HG03196 (cell line): ENCODE measurements at regions not wholly inside any gene's neighbourhood (a gene's known extent, or its start where the extent isn't known, plus 50 kb on each side); places are given as distances from the start of the nearest gene placed in this dataset.

Experiments used
- ATAC-seq: cut with Tn5 transposase; IDR thresholded peaks from one replicate; pipeline ENCODE4 v1.9.1; 2021; ENCODE audit not compliant: unreplicated experiment

DNA sequence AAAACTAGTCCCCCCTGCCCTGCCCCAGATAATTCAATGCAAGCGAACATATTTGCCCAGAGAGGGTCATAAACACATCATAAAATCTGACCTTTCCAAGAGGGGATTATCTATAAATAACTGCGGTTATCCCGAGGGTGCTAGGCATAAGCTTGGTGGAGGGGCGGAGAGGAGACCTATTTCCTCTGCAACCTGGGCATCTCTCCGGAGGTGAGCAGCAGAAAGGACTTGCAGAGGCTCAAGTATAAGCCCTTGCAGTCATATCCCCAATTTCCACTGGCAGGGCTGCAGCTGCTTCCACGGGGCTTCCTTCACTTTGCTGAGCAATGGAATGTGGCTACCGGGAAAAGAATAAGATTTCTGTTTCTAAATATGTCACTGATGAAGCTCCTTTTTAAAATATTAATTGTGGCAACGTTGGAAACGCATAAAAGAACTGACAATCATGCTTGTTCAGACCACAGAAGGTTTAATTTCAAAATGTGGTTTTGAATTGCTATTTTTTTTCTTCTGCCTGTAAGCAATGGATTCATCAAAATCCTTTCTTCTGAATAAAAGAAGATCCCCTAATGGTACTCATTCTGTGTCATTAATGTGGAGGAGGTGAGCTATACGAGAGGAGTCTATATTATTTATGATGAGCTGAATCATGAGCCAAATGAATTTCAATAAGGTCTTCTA is 268.9 kb upstream of the ATP2B1 start:
- no peak for ATAC-seq

DNA sequence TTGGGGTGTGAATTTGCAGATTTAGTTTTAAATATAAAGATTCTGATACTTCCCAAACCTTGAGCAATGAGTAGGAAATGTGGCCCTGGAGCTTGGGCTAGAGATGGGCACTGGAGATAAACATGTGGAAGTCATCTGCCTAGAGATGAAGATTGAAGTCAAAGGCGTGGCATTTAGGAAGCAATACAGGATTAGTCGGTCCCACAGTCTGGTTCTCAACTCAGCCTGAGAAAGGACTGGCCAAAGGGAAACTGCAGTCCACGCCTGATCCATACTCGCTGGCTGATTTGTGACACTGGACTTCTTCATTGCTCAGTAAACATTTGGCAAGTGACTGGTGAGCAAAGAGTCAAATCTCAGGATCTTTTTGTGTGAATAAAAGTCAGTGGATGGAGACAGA is 268.2 kb upstream of the ATP2B1 start:
- no peak for ATAC-seq

GRCh38 chr12:89975574-89975973 is 266.9 kb upstream of the ATP2B1 start:
- no peak for ATAC-seq

- no peak for ATAC-seq
These were observed 263.2 kb upstream of the ATP2B1 start for GRCh38 chr12:89971880-89972279.

GRCh38 chr12:89970722-89971121 is 262.1 kb upstream of the ATP2B1 start:
- ATAC-seq, result no peak

DNA sequence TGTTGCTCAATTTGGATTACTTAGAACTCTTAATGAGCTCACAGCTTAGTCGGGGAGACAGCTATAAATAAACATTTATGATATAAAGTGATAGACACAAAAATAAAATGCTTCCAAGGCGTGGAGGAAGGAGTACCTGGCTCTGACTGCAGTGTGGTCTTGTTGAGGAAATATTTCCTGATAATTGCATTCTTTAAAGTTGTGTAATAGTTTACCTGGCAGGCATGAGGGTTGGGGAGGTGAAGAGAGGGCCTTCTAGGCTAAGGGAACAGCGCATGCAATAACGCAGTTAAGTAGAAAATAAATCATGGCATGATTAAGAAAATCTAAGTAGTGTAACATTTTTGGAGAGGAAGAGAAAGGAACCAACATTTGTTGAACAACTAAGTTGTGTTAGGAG is 260.5 kb upstream of the ATP2B1 start:
- no peak for ATAC-seq

DNA sequence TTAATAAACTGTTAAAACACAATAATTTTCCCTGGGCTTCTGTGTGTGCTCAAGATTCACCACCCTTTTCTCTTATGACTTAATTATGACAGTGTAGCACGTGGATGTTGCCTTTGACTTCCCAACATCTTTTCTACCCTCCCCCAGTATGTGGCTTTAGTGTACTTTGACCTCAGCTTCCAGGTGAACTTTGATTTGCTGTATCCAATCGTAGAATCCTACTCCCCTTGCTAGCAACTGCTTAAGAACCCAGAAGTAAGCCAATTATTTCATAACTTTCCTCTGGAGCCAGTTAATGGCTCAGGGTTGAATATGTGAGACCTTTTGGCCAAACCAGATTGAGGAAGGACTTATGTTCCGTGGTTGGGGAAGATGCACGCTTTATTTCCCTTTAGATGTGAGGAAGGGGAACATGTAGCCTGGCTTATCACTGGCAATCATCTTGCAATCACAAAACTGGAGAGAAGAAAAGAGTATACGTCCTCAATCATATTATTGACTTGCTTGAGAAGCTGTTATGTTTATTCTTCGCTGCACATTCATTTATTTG is 259.6 kb upstream of the ATP2B1 start:
- ATAC-seq, result no peak

GRCh38 chr12:89966495-89967240 is 258.0 kb upstream of the ATP2B1 start:
- ATAC-seq, result no peak

DNA sequence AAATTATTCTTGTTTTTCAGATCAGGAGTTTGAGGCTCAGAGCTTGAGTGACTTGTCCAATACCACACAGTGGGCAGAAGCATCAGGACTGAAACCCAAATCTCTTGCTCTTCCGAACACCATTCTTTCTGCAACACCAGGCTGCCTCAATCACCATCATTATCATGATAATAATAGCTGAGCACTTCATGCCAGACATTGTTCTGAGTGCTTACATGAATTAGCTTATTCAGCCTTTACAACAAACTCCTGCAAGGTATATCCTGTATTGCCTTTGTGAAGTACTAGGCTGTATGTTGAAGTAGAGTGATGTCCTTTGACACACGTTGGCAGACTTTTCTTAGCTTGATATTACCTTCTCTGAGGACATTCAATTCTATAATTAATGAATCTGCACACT is 257.4 kb upstream of the ATP2B1 start:
- no peak for ATAC-seq

DNA sequence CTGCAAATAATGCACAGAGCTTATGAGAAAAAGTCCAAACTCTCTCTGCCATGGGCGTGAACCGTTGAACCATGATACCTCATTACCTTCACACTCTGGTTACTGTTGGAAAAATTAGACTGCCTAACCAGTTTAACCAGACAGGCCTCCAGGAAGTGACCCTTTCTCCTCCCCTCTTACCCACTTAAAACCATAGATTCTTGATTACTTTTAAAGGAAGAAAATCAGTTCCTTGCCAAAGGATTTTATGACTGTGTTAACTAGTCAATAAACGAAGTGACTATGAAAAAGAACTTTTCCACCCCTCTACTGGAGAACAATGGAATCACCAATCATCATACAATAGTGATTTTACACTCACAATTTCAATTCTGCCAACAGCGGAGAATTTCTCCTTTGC is 254.0 kb upstream of the ATP2B1 start:
- no peak for ATAC-seq

- ATAC-seq, result peak; percentile 35
These were observed 252.2 kb upstream of the ATP2B1 start for GRCh38 chr12:89960607-89961394.

DNA sequence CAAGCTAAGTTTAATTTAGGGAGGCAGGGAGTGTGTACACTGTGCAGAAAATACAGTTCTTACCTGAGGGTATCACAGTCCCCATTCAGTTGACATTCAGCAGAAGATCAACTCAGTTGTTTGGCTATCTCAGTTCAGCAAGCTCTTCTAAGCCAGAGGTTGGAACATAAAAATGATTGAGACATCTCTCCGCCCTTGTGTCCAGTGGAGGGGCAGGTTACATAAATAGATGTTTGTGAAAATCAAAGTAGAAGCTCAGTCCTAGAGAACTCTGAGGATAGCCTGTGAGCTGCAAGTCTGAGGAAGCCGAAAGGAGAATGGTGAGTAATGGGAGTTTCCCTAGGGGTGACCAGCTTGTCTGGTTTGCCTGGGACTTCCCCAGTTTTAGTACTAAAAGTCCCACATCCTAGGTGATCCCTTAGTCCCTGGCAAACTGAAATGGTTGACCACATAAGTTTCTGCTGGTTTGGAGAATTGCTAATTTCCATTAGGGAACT is 251.4 kb upstream of the ATP2B1 start:
- ATAC-seq, result peak; percentile 98

- no peak for ATAC-seq
These were observed 250.5 kb upstream of the ATP2B1 start for GRCh38 chr12:89959179-89959578.

GRCh38 chr12:89954259-89954658 is 245.6 kb upstream of the ATP2B1 start:
- ATAC-seq, result no peak

GRCh38 chr12:89951694-89952060 is 243.0 kb upstream of the ATP2B1 start:
- ATAC-seq, result no peak

GRCh38 chr12:89951050-89951693 is 242.5 kb upstream of the ATP2B1 start:
- ATAC-seq, result peak; percentile 27

- ATAC-seq, result peak; percentile 40
These were observed 241.8 kb upstream of the ATP2B1 start for GRCh38 chr12:89950421-89950820.

DNA sequence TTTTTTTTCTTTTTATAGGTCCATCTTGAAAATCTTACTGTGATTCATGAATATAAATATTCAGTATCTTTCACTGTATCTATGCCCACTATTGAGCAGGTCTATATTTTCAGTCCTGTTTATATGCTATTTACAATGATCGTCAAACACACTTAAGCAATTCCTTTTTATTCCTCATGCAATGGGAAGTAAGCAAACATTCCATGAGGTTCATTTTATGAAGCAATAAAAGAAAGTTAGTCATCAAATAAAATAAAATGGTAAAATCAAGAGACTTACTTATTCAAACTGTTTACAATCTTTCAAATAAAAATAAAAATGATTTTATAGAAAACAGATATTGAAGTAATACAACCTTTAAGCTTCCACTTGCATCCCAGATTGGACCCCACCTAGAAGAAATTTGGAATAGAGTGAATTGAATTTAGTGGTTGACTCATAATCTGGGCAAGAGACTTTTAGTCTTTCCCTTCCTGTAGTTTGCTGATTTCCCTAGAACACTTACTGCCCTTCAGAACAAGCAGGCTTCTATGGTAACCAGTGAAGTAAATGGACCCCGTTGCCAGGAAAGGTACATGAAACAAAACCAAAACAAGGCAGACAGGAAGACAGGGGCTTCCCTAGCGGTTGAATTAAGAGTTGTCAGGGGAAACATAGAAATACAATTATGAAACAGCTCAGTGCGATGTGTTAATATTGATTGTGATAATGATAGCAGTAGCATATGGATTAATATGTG is 241.0 kb upstream of the ATP2B1 start:
- ATAC-seq, result peak; percentile 92

DNA sequence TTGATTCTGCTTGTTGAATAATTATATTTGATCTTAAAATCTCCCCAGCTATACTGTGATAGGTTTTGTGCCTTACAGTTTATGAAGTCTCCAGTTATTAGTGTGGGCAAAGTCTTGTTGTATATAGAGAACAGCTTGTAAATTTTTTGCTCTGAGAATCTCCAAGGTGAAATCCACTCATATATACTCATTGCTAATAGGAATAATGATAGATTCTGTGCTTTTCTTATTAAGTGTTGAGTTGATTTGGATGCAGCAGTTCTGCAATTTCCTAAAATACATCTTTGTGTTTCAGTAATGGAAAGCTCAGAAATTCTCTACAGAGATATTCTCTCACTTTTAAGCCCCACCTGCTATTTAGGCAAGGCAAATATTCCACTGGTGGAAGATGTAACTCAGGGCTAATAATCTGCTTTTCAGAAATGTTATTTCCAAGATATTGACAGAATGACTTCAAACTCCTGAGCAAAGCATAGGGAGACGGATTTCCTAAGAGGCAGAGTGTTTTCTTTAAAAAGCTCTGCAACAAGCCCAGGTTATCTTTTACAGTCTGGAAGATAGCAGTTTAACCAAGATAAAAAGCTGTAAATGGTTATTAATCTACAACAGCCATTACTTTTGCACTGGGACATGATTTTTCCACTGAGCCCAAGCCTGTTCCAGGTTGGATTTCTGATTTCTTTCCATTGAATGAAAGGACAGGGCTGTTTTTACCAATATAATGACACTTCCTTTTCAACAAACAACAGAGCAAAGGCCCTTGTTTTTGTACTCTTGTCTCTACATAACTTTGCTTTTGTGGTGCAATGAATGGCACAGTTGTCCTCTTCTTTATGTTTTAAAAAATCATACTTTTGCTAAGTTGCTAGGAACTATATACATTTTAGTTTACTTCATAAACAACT is 239.9 kb upstream of the ATP2B1 start:
- ATAC-seq, result no peak
